ENCODE measurements at regions not wholly inside any gene's neighbourhood (a gene's known extent, or its start where the extent isn't known, plus 50 kb on each side); places are given as distances from the start of the nearest gene placed in this dataset.

GRCh38 chr22:48282804-48283203 lies 1520.4 kb downstream of the TBC1D22A start:
- no peak for TF ChIP-seq INSM2 (tag by site-specific recombination; IDR thresholded peaks at IDR 0.05)
- TF ChIP-seq YY1 (tag by site-specific recombination; IDR thresholded peaks at IDR 0.05) = no peak
- no peak for TF ChIP-seq KLF9 (tag by site-specific recombination; IDR thresholded peaks at IDR 0.05; ENCODE audit: low read depth)
- TF ChIP-seq ZFP37 (tag by site-specific recombination; IDR thresholded peaks at IDR 0.05) = no peak
- TF ChIP-seq ZSCAN4 (tag by site-specific recombination; IDR thresholded peaks at IDR 0.05) = no peak
- no peak for TF ChIP-seq OSR2 (tag by site-specific recombination; IDR thresholded peaks at IDR 0.05)
- TF ChIP-seq ZNF366 (tag by site-specific recombination; conservative IDR thresholded peaks at IDR 0.05) = no peak
- TF ChIP-seq ZNF677 (tag by site-specific recombination; IDR thresholded peaks at IDR 0.05) = no peak
- no peak for TF ChIP-seq ZNF266 (tag by site-specific recombination; IDR thresholded peaks at IDR 0.05; ENCODE audit: low read depth)
- TF ChIP-seq CTCF (tag by site-specific recombination; IDR thresholded peaks at IDR 0.05) = no peak
- no peak for TF ChIP-seq ZNF777 (tag by site-specific recombination; IDR thresholded peaks at IDR 0.05; ENCODE audit: borderline replicate concordance)
- TF ChIP-seq, protein P1, sequence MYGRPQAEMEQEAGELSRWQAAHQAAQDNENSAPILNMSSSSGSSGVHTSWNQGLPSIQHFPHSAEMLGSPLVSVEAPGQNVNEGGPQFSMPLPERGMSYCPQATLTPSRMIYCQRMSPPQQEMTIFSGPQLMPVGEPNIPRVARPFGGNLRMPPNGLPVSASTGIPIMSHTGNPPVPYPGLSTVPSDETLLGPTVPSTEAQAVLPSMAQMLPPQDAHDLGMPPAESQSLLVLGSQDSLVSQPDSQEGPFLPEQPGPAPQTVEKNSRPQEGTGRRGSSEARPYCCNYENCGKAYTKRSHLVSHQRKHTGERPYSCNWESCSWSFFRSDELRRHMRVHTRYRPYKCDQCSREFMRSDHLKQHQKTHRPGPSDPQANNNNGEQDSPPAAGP (tag by site-specific recombination; IDR thresholded peaks at IDR 0.05) = no peak
- TF ChIP-seq, protein P2, sequence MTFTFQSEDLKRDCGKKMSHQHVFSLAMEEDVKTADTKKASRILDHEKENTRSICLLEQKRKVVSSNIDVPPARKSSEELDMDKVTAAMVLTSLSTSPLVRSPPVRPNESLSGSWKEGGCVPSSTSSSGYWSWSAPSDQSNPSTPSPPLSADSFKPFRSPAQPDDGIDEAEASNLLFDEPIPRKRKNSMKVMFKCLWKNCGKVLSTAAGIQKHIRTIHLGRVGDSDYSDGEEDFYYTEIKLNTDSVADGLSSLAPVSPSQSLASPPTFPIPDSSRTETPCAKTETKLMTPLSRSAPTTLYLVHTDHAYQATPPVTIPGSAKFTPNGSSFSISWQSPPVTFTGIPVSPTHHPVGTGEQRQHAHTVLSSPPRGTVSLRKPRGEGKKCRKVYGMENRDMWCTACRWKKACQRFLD (tag by site-specific recombination; IDR thresholded peaks at IDR 0.05) = no peak
- TF ChIP-seq, protein P3, sequence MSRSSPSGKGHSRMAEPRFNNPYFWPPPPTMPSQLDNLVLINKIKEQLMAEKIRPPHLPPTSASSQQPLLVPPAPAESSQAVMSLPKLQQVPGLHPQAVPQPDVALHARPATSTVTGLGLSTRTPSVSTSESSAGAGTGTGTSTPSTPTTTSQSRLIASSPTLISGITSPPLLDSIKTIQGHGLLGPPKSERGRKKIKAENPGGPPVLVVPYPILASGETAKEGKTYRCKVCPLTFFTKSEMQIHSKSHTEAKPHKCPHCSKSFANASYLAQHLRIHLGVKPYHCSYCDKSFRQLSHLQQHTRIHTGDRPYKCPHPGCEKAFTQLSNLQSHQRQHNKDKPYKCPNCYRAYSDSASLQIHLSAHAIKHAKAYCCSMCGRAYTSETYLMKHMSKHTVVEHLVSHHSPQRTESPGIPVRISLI (tag by site-specific recombination; IDR thresholded peaks at IDR 0.05) = no peak
- H3K27ac ChIP-seq (ENCODE audit: extremely low read depth, low read depth, low read length) = no peak overlapping the region
- ChIA-PET CTCF (no interaction called here), POLR2A (no interaction called here)
- H3K4me1 ChIP-seq (ENCODE audit: control insufficient read depth, insufficient read depth, low read length) = peaks cover 5% of the 10 kb centered on the region
- H3K36me3 ChIP-seq (ENCODE audit: control insufficient read depth in 2 of 2, insufficient read depth in 1 of 2, low read length in 2 of 2) = no peaks in the 10 kb centered on the region
- no peak overlapping the region for H3K4me3 ChIP-seq (ENCODE audit: low read depth, low read length)
- no peaks in the 10 kb centered on the region for H3K9me3 ChIP-seq (ENCODE audit: control insufficient read depth, insufficient read depth, low read depth, low read length)

DNA sequence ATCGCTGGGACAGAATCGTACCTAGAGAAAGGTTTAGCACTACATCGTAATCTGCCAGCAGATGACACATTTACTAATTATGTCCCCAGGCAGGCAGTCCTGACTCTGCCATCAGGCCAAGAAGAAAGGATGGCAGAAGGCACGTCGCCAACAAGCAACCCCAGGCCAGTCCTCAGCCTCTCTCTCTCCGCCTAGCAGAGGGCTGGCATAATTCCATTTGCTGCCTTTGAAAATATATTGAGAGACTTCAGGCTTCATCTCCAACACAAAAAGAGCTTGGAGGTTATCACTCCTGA lies 1517.0 kb downstream of the TBC1D22A start:
- H3K27ac ChIP-seq (ENCODE audit: extremely low read depth, low read depth, low read length) = no peak overlapping the region
- H3K4me1 ChIP-seq (ENCODE audit: control insufficient read depth, insufficient read depth, low read length) = peaks cover 9% of the 10 kb centered on the region
- H3K36me3 ChIP-seq (ENCODE audit: control insufficient read depth in 2 of 2, insufficient read depth in 1 of 2, low read length in 2 of 2) = no peaks in the 10 kb centered on the region
- no peak overlapping the region for H3K4me3 ChIP-seq (ENCODE audit: low read depth, low read length)
- ChIA-PET CTCF (no interaction called here), POLR2A (no interaction called here)
- no peaks in the 10 kb centered on the region for H3K9me3 ChIP-seq (ENCODE audit: control insufficient read depth, insufficient read depth, low read depth, low read length)
- TF ChIP-seq ZNF16 (tag by site-specific recombination; IDR thresholded peaks at IDR 0.05; ENCODE audit: low read depth) (no peak), ZNF785 (tag by site-specific recombination; IDR thresholded peaks at IDR 0.05) (no peak), ZSCAN18 (tag by site-specific recombination; IDR thresholded peaks at IDR 0.05) (no peak), ZNF580 (tag by site-specific recombination; IDR thresholded peaks at IDR 0.05) (no peak), ZBTB17 (tag by site-specific recombination; IDR thresholded peaks at IDR 0.05) (no peak), ZNF596 (tag by site-specific recombination; IDR thresholded peaks at IDR 0.05) (no peak), ZNF202 (tag by site-specific recombination; IDR thresholded peaks at IDR 0.05; ENCODE audit: borderline replicate concordance) (no peak), ZNF521 (tag by site-specific recombination; IDR thresholded peaks at IDR 0.05) (no peak), ZNF830 (tag by site-specific recombination; IDR thresholded peaks at IDR 0.05; ENCODE audit: low read depth) (no peak)
- TF ChIP-seq, protein P4, sequence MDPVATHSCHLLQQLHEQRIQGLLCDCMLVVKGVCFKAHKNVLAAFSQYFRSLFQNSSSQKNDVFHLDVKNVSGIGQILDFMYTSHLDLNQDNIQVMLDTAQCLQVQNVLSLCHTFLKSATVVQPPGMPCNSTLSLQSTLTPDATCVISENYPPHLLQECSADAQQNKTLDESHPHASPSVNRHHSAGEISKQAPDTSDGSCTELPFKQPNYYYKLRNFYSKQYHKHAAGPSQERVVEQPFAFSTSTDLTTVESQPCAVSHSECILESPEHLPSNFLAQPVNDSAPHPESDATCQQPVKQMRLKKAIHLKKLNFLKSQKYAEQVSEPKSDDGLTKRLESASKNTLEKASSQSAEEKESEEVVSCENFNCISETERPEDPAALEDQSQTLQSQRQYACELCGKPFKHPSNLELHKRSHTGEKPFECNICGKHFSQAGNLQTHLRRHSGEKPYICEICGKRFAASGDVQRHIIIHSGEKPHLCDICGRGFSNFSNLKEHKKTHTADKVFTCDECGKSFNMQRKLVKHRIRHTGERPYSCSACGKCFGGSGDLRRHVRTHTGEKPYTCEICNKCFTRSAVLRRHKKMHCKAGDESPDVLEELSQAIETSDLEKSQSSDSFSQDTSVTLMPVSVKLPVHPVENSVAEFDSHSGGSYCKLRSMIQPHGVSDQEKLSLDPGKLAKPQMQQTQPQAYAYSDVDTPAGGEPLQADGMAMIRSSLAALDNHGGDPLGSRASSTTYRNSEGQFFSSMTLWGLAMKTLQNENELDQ (tag by site-specific recombination; IDR thresholded peaks at IDR 0.05; ENCODE audit: low read depth) = no peak
